GM19328 (cell line): ENCODE measurements at regions not wholly inside any gene's neighbourhood (a gene's known extent, or its start where the extent isn't known, plus 50 kb on each side); places are given as distances from the start of the nearest gene placed in this dataset.

Experiments
- ATAC-seq: cut with Tn5 transposase; IDR thresholded peaks from one replicate; pipeline ENCODE4 v1.9.1; 2021; ENCODE audit warnings: mild to moderate bottlenecking, moderate library complexity; ENCODE audit not compliant: unreplicated experiment

DNA sequence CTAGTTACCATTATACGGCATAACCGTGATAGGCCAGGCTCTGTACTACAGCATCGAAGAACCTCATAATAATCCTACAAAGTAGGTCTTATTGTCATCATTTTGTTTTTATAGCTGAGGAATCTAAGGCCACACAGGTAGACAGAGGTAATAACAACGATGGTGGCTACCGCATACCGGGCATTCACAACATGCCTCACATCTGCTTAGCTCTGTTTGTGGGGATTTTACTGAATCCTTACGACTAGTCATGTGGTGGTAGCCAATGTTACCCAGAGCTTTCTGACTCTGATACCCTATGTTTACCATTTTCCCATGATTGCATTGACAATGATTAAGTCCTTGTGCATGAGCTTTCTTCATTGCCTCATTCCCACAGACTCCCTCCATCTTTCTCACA, 269.4 kb downstream of the TCF7L2 start:
- no peak for ATAC-seq

DNA sequence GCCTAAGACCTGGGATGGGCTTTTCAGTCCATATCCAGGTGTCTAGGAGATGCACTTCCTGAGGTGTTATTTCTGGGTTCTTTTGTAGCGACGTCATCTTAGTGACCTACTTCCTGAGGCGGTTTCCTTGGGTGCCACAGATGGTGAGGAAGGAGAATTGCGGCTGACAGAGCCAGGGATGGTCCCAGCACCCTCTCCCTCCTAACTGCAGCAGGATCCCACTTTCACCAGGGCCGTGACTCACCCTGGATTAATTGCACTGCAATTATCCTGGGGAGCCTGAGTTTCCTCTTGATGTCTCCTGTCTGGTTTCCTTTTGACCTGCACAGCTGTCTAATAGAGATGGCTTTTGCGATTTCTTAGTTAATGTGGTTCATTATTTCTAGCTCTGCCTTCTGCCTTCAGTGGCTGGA, 271.7 kb downstream of the TCF7L2 start:
- ATAC-seq, result no peak

DNA sequence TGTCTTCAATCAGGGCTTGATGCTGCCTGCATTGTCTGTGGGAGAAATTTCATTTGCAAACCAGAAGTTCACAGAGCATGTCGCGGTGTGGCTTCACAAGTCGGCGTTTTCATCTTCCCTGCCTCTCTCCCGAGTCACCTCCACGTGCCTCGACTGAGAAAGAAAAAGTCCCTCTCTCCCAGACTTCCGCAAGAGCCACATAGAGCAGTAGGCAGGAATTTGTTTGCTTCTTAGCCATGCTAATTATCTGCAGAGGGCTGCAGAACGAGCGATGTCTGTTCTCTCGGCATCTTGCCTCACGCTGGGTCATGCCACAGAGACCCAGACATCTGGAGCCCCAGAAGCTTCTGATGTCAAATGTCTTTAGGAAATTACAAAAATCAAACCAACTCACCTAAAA, 272.2 kb downstream of the TCF7L2 start:
- no peak for ATAC-seq

DNA sequence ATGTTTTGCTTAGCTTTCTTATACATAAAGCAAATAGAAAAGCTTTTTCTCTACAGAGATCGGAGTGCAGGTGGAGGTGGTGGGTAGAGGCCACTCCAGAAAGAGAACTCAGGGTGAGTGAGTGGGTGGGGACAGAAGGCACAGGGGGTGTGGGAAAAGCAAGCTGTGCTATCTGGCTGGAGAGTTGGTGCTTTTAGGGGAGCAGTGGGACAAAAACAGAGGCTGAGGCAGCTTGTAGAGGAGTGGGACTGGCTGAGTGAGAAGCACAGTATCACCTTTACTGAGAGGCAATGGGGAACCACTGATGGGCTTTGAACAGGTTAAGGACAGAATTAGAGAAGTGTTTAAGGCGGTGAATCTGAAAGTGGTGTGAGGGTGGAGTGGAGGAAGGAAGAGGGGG, 275.3 kb downstream of the TCF7L2 start:
- ATAC-seq, result no peak

DNA sequence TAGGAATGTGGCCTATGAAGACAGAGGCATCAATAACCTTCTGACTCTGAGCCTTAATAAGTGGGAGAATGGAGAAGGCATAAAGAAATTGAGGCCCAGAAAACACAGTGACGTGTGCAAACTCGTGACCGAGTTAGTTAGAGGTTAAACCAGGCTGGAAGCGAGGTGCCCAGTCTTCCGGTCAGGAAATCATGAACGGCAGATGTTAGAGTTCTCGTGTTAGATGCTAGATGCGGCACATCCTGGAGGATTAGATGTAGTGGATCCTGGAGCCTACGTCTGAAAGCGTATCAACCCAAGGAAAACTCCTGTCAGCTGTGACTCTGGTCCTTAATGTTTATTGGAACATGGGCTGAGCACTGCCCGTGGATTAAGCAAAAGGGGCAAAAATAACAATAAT, 275.9 kb downstream of the TCF7L2 start:
- ATAC-seq, result no peak

DNA sequence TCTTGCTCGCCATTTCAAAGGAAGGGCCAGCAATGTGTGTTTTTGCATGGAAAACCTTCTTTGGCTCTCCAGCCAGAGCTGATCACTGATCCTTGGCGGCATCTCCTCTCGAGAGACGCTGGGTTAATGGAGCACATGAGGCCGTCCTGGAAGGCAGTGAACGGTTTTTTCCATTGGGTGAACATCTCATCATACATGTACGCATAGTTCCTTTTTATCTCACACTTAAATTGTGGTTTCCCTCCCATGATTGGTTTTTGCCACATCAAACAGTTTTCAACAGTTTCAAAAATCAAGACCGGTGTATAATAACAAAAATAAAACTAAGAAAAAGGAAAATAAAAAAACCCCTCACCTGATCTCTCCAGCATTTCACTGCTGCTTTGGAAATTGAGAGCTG, 276.4 kb downstream of the TCF7L2 start:
- no peak for ATAC-seq

DNA sequence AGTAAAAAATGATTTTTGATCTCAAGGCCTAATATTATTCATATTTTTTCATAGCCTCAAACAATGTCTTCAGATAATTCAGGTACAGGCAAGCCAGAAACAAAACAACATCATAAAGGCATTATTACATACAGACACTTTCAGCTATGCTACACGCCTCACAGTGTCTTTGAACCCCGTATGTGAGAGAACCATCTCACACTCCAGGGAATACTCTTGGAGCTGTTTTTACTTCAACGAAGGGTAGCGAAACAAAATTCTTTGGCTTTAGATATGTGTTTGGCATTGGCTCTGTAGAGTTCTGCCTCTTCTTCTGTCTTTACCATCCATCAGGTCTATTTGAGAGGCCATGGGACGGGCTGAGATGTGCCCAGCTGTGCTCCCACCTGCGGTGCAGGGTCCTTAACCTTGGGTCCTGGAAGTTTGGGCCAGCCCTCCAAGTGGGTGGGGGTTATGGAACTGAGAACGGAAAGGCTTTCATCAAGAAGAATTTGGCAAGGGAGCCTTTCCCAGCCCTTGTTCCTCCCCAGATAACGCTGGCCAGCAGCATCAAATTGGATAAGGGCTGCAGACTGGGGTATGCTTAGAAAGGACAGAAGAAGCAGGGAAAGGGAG, 276.9 kb downstream of the TCF7L2 start:
- ATAC-seq, result no peak

DNA sequence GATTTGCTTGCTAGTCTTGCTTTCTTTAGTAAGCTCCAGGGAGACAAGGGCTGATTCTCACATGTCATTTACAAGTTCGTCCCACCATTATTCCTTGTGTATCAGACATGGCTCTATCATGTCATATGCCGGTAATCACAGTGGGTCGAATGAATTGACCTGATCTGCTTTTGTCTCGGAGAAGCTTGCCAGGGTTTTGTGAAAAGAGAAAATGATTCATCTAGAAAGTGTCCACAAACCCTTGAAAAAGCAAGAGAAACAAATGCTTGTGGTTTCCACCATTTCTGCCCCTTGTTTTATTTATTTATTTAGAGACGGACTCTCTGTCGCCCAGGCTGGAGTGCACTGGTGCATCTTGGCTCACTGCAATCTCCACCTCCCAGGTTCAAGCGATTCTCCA, 278.5 kb downstream of the TCF7L2 start:
- ATAC-seq, result no peak

DNA sequence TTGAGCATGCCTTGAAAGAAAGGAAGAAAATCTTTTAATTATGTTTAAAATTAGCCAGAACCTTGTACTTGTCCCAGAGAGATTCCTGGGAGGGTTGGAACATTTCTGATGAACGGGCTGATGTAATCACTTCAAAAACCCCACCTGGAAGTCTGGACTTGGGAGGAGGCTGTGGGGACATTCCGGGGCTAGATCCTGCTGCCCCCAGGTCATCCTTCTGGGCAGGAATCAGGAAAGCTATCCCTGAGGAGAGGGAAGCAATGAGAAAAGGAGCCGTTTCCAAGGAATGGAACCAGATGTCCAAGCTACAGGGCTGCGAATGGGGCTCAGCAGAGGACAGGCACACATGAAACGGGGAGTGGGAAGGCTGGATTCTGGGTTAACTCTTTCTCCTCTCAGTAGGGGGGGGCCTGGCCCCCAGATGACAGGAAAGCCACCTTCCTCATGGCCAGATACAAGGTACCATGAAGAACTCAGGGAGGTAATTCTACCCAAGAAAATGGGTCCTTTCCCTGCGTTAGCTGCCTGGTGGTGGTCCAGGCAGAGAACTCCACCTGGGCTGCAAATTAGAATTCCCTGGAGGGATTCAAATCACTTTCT, 280.1 kb downstream of the TCF7L2 start:
- ATAC-seq, result no peak

DNA sequence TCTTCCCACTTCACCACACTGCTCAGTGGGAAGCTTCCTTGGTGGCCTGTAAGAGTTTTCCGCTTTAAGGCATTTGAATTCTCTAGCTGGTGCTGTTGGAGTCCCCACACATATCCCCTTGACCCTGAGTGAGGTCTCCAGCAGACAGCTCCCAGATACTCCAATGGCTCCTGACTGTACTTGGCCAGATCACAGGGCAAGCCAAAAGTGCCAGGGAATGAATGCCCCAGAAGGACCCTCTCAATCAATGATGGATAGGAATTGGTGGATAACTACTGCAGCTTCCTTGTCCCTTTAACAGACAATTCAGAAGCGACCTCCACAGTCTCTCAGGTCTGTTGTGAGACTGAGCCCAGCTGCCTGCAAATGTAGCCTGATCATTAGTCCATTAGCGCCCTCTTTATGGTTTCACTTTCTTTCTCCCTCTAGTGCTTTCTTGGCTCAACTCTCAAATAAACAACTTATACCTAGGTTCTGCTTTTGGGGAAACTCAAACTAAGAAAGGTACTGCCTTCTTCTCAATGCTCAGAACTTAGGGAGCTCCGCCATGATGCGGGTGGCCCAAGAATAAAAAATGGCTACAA, 283.0 kb downstream of the TCF7L2 start:
- ATAC-seq, result no peak

DNA sequence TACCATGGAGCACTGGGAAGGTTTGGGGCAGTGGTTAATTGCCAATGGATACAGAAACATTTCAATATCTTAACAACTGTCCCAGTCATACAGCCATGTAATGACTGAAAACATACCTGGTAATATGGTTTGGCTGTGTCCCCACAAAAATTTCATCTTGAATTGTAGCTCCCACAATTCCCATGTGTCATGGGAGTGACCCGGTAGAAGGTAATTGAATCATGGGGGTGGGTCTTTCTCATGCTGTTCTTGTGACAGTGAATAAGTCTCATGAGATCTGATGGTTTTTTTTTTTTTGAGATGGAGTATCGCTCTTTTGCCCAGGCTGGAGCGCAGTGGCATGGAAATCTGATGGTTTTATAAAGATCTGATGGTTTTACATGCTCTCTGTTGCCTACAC, 284.4 kb downstream of the TCF7L2 start:
- ATAC-seq, result no peak

DNA sequence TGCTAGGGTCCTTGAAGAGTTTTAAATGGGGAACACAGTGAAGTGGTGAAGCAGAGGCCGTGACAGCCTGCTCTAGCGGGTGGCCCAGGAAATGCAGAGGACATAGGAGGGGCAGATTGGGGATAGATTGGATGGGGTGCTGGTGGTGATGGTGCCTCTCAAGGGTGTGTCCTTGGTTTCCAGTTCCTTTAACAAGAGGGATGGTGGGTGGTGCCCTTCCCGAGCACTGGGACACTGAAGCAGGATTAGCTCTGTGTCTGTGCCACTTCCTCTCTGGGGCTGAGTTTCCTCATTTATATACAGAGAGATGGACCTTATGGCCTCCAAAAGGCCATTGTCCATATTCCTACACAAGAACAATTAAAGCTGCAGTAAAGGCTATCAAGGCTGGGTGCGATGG, 285.5 kb downstream of the TCF7L2 start:
- no peak for ATAC-seq

DNA sequence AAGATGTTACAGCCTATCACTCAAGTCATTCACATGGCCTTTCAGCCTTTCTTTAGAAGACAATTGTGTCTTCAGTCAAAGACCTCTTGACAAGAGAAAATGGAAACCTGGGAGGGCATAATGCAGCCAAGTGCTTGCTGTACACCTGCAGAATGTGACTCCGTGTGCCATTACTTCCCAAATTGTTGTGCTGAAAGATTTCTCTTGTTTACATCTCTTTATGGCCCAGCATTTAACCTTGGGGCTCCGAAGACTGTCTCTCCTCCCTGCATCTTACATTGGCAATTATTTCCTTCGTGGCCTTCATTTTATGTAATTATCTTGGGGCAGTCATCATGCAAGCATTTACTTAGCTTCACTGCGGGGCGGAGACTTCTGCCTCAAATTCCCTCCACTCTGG, 287.0 kb downstream of the TCF7L2 start:
- no peak for ATAC-seq

DNA sequence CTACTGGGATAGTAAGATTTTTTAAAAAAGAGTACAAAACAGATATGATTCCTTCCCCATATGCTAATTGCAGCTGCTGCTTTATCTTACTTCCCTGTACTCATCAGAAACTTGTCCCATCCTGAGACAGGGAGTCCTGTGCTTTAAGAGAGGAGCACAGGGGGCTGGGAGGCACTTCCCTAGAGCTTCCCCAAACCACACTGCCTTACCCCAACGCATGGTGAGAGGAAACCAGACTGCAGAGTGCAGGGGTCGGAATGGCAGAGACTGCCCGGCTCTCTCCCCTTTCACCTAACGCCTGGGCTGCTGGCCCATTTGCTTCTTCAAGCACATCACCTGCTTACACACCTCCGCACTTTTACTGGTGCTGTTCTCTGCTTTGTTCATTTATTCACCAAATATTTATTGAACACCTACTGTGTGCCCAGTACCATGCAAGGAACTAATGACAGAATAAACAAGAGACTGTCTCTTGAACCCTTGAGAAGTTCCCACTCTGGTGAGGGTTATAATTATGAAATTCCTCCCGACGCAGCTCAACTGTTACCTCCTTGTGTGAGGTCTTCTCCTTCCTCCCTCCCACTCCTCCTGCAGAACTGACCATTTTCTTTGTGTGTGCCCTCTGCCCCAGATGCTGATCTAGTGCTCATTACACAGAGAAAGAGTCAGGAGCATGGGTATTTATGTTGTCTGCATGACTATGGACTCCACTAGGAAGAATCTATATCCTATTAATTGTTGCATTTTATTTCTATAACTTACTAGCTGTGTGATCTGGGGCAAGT, 289.7 kb downstream of the TCF7L2 start:
- no peak for ATAC-seq

DNA sequence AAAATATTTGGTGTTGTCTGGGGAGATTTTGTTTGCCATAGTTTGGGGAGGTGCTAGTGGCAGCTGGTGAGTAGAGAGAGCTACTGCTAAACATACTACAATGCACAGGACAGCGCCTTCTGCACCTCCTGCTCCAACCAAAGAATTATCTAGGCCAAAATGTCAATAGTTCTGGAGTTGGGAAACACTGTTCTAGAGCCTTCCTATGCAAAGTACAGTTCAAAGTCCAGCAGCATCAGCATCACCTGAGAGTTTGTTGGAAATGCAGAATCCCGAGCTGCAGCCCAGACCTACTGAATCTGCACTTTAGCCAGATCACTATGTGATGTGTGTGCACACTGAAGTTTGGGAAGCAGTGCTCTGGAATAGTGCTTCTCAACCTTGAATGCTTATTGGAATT, 290.7 kb downstream of the TCF7L2 start:
- no peak for ATAC-seq

DNA sequence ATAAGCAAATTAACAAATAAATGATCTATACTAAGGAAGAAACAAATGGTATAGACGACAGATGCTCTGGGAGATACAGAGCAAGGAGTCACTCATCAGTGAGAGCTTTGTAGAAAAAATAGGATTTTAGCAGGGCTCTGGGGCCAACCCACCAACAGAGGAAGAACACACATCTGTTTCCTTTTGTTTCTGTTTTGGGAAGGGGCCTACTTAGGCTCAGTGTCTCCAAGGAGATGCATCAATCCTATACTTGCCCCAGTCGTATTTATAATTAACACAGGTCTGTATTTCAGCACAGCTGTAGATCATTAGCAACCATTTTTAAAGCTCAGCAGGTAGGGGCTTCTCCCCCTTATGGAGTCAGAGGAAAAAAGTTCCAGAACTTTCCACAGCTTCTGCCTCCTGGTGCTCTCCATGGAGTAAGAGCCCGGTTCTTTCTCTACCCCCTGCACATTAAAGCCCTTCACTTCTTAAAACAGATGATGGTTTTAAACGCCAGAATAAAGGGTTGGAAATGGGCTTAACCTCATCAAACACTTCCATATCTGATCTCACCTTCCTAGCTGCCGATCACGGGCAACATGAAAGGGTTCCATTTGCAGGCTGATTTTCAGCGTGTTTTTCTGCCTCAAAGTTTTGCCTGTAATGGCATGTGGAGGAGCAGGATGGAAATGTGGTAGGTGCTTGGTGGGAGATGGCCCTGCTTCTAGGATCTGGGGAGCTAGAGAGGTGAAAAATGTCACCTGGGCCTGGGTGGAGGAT, 291.7 kb downstream of the TCF7L2 start:
- ATAC-seq, result no peak

DNA sequence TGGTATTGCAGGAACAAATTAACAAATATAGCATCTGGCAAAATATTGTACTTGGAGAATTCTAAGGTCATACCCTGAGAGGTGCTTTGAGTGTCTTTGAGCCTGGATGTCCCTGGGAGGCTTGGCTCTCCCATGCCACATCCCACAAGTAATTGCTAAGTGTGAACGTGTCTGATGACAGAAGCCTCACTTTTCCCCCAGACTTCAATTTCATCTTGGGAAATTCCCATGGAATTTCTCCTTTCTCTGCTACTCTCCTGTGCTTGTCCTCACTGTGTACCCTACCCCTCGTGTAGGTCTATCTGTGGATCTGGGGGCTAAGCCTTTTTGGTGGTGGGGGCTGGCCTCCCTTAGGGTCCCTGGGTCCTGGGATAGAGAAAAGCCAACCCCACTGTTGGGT, 293.3 kb downstream of the TCF7L2 start:
- no peak for ATAC-seq

DNA sequence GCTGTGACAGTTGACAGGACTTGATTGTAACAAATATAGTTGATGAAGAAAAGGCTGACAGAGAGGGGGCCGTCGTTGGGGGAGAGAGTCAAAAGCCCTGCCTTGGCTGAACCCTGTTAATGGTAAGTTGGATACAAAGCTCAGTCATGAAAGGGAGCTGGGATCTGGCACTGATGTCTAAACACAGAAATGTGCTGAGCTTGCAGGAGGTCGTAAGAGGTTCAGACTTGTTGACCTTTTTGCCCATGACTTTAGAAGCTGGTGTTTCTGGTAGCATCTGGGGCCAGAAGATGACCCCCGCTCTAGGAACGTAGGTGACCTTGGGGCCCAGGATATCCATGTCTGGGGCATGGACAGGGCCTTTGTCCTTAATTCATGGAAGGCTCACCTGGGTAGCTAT, 294.7 kb downstream of the TCF7L2 start:
- no peak for ATAC-seq

DNA sequence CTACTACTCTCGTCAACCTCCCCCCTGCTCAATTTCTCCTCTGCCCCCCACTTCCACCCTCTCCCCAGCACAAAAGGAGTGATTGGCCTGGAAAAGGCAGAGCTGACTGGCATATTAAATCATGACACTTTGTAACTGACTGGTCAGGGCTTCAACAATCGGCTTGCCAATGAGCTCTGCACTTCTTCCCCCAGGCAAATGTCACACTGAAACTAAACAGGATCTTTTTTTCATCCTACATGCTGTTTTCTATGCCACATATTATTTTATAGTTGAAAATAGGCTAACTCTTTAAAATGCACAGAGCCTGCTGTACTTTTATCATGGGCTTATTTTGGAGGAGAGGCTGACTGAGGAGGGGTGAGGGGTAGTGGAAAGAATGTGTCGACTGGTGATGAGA, 295.2 kb downstream of the TCF7L2 start:
- no peak for ATAC-seq

DNA sequence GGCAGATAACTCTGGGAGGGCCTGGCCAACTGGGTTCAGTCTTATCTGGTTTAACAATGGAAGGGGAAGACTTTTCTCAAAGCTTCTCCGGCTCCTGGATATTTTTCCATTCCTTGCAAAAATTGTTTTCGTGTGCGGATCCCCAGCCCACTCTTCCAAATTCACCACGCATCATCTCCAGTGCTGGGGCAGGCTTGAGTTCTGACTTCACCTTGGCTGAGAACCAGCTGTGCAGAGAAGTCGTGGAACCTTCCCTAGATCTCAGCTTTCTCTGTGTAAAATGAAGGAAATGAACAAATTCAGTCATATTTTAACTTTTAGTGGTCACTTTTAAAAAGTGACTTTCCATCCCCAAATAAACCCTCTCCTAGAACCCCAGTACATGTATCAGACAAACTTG, 297.0 kb downstream of the TCF7L2 start:
- no peak for ATAC-seq
